A204.1 (cell line): ENCODE measurements at regions not wholly inside any gene's neighbourhood (a gene's known extent, or its start where the extent isn't known, plus 50 kb on each side); places are given as distances from the start of the nearest gene placed in this dataset.
"Not testable (repeated sequence)": the region's sequence is repeated elsewhere in the genome, so short reads cannot be mapped to it uniquely, and the experiment has no call there.

Source experiments
- FAIRE-seq: peaks from 2 replicates; lab custom pipeline; 2012; peaks lifted over from hg19 to GRCh38; lab: Jason Lieb, UNC

DNA sequence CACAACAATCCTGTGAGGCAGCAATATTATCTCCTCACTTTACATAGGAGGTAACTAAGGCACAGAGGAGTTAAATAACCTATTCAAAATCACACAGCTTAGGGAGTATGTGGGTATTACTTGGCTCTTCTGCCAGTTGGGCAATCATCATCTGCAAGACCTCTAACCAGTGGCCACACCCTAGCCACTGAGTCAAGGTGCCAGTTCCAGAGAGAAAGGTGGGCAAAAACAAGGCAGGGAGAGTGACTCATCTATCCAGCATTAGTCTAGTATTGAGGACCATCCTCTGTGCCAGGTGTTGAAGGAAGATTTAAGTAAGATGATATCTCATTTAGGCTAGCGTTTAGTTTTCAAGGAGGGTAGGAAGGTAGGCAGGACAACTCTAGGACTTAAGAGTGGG lies 113.9 kb upstream of the EOLA2 start:
- no peak for FAIRE-seq

DNA sequence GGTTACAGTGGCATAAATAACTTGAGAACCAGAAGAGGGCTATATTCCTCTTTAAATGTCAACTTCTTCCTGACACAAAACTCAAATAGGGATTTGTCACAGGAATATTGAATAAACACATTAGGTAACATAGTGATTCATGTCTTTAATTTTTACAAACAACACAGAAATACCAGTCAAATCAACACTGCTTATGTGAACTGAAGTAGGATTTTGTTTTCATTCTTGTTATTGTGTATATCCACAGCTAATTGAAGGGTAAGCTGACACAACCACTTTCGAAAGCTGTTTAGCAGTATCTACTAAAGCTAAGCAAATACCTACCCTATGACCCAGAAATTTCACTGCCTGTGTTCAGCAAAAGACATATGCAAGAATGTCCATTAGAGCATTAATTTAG lies 120.4 kb upstream of the EOLA2 start:
- no peak for FAIRE-seq

DNA sequence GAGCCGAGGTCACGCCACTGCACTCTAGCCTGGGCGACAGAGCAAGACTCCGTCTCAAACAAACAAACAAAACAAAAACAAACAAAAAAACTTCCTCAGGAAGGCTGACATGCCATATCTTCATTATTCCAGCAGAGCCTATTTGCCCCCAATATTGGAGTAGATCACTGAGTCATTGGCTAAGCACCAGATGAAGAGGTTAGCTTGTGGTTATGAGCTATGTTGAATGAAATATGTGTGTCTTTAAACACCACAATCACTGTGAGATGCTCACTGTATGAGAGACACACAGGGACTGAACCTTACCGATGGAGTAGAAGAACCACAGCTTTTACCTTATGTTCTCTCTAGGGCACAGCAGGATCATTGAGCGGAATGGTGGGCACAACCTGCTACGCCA lies 122.1 kb upstream of the EOLA2 start:
- FAIRE-seq = no peak

- no peak for FAIRE-seq
These were observed 124.2 kb upstream of the EOLA2 start for GRCh38 chrX:150062292-150063137.

DNA sequence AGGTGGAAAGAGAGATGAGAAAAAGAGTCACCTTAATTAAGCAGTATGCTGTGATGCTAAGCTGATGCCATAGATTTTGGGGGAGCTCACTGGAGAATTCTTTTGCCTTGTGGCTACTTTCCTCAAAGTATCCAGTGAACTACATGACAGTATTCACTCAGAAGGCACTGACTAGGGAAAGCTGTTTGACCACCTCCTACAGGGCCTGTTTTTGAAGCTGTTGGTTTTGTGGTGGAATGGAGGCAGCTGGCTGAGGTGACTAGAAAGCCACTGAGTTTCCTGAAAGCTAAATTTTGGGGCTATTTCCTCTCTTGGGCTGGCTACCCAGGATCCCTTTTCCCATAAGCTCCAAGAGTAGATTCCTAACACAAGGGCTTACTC lies 124.8 kb upstream of the EOLA2 start:
- FAIRE-seq = no peak

DNA sequence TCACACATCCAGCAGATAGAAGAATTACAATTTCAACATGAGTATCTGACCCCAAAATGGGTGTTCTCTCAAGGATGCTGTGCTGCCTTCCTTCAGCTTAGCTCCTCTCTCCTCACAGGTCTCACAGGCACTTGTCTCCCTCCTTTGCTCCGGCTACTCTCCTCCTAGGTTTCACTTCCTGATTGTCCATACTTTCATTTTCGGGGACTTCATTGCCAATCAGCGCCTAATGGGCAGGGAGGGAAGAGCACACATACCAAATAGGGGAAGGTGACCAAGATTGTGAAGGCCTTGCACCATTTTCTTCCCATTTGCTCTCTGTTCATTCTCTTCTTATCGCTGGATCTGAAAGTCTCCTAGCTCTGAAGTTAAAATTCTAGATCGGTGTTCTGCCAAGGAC lies 125.4 kb upstream of the EOLA2 start:
- no peak for FAIRE-seq

- FAIRE-seq = no peak
These were observed 135.9 kb upstream of the EOLA2 start for GRCh38 chrX:150074175-150074574.

DNA sequence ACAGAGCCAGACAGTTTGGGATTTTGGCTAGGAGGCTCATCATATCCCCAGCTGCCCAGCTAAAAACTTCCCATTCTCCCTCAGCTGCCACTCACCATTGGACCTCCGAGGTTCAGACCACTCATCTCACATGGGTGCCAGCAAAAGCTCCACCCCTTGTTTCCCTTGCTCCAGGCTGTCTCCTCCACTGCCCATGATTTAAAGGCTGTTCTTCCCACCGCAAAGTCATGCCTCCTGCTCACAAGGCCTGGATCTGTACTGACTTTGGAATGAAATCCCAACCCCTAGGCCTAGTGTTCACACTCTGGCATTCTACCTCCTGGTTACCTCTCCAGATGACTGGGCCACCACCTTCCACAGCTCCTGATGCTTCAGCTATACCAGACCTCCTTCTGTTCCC lies 142.2 kb upstream of the EOLA2 start:
- FAIRE-seq = no peak

GRCh38 chrX:150081076-150081475 lies 142.8 kb upstream of the EOLA2 start:
- no peak for FAIRE-seq

DNA sequence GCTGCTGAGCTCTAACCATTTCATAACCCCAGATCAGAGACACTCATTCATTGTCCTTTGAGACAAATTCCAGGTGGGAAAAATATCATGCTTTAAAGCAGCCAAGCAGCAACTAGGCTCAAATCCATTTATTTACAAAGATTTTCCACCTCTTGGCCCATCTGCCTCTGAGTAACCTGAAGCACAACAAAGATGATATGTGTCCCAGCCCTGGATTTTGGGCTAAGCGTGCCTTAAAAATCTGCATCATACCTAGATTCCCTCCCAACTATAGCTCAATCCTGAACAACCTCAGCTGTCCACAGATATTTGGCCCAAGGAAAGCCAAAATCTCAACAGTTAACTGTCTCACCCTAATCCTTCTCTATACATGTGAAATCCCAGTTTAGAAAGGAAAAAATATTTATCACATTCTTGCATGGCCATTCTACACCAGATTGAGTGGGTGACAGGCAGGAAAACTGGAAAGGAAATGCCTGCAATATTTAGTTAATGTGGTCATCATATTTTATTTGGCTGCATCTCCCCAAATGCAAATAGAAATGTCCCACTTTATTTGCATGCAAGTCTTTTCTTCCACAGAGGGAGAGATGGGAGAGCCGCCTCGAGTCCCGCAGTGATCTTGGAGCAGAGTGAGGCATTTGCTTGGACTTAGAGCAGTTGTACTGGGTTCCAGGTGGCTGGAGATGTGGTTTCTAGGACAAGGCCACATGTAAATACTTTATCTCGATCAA lies 146.4 kb upstream of the EOLA2 start:
- no peak for FAIRE-seq

DNA sequence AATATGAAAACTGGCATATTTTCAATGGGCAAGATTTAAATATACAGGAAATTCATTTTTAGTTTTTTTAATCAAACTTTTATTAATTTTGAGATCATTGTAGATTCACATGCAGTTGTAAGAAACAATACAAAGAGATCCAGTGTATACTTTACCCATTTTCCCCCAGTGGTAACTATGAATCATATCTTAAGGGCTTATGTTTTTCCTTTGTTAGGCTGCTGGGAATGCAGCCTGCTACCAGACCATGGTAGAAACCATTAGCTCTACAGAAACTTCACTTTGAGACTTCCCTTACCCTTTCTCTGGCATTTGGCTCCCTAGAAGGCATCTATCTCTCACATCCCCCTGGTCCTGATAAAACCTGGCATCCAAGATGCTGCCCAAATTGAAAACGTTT lies 147.6 kb upstream of the EOLA2 start:
- no peak for FAIRE-seq

- FAIRE-seq = no peak
These were observed 148.1 kb upstream of the EOLA2 start for GRCh38 chrX:150086371-150086770.

DNA sequence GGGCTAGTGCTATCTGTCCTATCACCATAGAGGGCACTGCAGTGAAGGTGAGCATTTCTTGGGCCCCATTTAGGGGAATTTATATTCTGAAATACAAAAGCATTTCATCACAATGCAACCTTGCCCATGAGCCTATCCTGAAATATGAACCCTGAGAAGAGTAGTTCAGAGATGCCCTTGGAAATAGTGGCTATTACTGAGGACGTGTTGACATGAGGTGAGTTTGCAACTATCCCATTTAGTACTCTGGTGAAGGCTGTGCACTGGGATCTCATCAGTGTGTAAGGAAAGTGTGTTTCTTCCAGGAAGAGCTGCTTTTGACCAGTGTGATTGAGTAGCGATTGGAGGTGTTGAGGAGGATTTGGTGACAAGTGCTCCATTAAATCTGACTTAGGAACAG lies 149.3 kb upstream of the EOLA2 start:
- FAIRE-seq = no peak

DNA sequence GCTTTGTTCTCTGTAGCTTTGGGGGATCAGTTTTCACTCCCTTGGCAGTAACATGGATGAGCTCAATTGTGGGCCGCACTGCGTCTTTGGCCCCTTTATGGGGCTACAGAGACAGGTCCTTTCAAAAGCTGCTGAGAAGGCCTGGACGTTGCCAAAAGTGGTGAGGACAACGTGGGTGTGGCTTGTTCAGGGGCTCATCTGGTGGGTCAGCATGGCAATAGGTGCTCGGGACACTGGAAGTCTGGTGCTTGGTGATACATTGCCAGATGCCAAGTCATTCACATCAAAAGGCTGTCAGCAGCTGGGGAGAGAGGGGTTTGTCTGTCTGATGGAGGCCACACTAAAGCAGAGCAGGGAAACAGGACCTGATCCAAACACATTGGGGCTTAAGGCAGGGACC lies 149.8 kb upstream of the EOLA2 start:
- FAIRE-seq = no peak

GRCh38 chrX:150088766-150089518 lies 150.7 kb upstream of the EOLA2 start:
- FAIRE-seq = no peak

DNA sequence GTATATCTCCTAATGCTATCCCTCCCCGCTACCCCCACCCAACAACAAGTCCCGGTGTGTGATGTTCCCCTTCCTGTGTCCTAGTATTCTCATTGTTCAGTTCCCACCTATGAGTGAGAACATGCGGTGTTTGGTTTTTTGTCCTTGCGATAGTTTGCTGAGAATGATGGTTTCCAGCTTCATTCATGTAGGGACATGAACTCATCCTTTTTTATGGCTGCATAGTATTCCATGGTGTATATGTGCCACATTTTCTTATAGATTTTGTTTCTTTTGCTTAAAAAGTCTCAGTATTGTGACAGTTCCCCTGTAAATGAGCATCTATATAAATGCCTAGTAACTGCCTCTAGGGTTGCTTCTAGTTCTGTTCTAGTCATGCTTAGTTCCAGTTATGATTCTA lies 153.0 kb upstream of the EOLA2 start:
- FAIRE-seq = not testable (repeated sequence)

GRCh38 chrX:150092549-150092948 lies 154.3 kb upstream of the EOLA2 start:
- no peak for FAIRE-seq

DNA sequence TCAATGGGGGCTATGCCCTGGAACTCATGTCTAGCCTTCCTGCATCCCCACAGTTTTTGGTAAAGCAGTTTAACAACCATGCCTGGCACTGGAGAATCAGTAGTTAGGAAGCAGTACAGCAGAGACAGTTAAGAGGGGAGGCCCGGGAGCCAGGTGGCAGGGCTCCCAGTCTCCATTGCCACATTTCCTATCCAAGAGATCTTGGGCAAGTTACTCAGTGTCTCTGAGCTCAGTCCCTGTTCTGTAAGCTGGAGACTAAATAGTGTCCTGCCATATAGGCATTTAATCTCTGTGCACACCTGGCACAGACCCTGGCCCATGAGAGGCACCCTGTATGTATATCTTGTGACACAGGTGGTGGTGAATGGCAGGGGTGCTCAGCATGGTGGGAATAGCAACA lies 156.1 kb upstream of the EOLA2 start:
- no peak for FAIRE-seq

- FAIRE-seq = no peak
These were observed 156.7 kb upstream of the EOLA2 start for GRCh38 chrX:150094996-150095395.

GRCh38 chrX:150099316-150099715 lies 161.0 kb upstream of the EOLA2 start:
- FAIRE-seq = no peak

DNA sequence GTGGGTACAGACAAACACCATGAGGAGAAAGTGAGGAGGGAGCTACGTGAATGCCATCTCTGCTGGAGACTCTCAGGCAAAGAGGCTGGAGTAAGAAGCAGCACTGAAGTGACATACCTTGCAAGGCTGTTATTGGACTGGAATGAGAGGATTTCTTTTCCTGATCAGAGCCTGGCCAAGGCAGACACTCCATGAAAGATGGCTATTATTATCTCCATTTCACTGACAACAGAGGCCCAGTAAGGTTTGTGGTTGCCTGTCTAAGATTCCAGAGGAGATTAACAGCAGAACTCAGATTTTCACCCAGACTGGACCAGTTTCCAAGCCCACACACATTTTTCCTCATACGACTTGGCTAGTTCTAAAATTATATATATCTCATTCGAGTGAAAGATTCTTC lies 162.0 kb upstream of the EOLA2 start:
- no peak for FAIRE-seq

- no peak for FAIRE-seq
These were observed 180.2 kb upstream of the EOLA2 start for GRCh38 chrX:150118476-150118875.

- no peak for FAIRE-seq
These were observed 181.0 kb upstream of the EOLA2 start for GRCh38 chrX:150119323-150119722.
